GM19351 (cell line): ENCODE measurements at regions not wholly inside any gene's neighbourhood (a gene's known extent, or its start where the extent isn't known, plus 50 kb on each side); places are given as distances from the start of the nearest gene placed in this dataset.
"Not testable (repeated sequence)": the region's sequence is repeated elsewhere in the genome, so short reads cannot be mapped to it uniquely, and the experiment has no call there.

ENCODE experiments used
- ATAC-seq: cut with Tn5 transposase; IDR thresholded peaks from one replicate; pipeline ENCODE4 v1.9.1; 2021; ENCODE audit warnings: mild to moderate bottlenecking, moderate library complexity; ENCODE audit not compliant: unreplicated experiment

- no peak for ATAC-seq
Measured at GRCh38 chr2:7861910-7862702, 819.8 kb upstream of the ID2 start.

- no peak for ATAC-seq
Measured at GRCh38 chr2:7866104-7866503, 815.8 kb upstream of the ID2 start.

- no peak for ATAC-seq
Measured at GRCh38 chr2:7866825-7867224, 815.0 kb upstream of the ID2 start.

DNA sequence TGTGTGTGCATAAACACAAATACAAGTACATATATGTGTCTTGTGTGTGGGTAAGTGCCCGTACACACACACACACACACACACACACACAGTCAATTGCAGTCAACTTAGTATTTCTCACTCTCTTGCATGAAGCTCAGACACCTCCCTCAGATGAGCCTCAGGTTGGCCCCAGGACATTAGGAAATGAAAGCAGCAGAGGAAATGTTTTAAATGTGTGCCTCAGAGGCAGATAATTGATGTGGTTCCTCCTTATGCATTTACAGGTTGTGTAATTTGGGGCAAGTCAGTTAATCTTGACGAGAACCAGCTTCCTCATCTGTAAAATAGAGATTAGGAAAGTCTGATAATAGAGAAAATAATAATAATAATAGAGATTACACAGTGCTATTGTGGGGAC is 814.0 kb upstream of the ID2 start:
- ATAC-seq, result no peak

DNA sequence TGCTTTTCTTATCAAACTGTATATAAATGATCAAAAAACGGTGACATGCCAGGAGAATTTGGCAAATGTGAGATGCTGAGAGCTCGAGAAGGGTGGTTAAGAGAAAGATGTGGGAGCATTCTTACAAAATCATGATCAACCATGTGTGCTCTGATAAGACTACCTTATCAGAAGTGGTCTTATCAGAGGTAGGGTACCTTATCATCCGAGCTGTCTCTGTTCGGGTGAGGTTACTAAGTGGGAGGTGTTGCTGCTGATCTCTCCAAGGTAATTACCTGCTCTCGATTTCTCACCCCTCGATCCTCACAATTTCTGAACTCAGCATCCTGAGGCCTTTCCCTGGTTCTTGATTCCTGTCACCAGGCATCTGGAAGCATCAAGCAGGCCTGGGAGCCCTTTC is 813.0 kb upstream of the ID2 start:
- no peak for ATAC-seq

DNA sequence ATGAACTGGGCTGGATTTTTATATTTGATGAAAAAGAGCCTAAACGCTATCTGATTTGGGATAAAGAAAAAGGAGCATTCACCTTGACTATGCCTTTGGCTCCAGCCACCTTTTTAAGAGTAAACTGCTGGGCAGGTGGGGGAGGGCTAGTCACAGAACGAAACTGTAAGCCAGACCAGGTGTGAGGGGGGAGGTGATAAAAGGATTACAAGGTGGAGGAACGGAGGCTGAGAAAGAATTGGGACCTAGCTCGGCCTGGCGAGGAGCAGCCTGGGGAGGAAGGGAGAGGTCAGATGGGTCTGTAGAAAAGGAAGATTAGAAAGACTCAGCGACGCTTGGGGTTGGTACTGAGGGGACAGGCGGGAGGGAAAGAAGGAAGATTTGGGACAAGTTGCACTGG is 805.4 kb upstream of the ID2 start:
- not testable (repeated sequence) for ATAC-seq

GRCh38 chr2:7878266-7878665 is 803.6 kb upstream of the ID2 start:
- ATAC-seq, result not testable (repeated sequence)

DNA sequence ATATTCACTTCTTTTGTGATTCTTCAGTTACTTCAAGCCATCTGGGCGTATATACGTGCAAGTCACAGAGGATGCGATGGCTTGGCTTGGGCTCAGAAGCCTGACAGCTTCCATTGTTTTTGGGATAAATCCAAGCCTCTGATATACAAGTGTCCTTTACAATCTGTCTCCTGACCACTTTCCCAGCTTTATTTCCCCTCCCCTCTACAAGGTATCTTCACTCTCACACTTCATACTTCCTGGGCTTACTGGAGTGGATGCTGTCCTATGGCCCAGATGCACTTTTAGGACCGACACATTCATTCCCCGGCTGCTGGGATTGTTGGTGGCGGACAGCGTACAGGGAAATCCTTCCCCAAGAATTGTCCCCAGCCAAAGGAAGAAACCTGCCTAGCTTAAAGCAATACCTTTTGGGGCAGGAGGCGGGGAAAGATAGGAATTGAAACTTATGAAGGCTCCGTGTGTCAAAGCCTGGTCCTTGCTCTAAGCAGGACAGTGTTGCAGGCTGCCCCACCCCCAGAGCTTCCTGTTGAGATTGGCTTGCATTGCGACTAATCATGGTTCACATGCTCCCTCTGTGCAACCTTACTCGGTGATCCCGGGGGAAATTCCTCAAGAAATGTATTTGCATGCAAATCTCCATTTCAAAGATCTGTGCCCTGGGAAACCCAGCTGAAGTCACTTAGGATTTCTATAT is 802.9 kb upstream of the ID2 start:
- ATAC-seq, result no peak

GRCh38 chr2:7879483-7879835 is 802.4 kb upstream of the ID2 start:
- ATAC-seq, result no peak

GRCh38 chr2:7880126-7880525 is 801.7 kb upstream of the ID2 start:
- ATAC-seq, result no peak

DNA sequence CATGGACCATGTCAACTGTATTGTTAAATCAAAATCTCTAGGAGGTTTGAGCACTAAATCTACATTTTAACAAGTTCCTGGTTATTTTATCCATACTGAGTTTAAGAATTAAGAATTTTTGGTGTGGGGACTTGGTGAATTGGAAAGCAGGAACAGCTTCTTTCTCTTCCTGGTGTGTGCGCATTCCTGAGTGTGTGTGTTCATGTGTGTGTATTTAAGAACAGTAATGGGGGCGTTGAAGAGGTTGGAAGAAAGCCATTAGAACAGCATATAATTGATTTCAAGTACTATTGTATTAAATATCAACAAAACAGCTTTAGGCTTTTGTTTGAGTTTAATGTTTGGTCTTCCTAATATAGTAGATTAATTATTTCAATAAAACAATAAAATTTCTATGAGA is 801.3 kb upstream of the ID2 start:
- no peak for ATAC-seq

DNA sequence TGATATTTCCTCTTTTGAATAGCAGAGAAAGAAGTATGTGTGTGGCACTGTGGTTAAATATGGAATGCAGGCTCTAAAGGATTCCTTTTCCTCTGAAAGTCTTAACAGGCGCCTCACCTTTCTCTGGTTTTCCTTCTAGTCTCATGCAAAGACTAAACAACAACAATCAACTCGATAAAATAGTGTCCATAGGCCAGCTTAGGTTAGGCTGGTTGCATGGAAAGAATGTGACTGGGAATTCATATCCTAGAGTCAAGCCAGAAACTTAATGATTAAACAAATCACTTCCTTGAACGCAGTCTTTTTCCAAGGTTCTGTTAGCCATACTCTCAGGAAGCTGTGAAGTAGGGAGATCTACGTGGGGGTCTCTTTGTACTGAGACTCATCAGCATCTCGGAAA is 800.8 kb upstream of the ID2 start:
- ATAC-seq, result no peak

DNA sequence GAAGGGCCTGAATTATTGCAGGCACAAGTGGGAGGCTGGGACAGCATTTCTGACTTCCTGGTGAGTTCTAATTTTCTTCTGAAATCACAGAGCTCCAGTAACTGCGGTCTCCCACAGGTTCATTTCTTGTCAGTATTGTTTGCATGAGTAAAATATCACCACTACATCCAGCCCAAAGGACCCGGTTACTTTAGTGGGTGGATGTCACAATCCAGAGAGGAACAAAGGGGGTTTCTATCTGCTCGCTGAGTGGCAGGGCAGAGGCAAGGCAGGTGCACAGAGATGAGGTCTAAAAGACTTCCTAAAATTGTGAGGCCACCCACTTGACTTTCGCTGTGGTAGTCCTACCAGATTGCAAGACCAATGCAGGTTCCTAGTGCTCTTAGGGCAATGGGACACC is 800.4 kb upstream of the ID2 start:
- no peak for ATAC-seq

DNA sequence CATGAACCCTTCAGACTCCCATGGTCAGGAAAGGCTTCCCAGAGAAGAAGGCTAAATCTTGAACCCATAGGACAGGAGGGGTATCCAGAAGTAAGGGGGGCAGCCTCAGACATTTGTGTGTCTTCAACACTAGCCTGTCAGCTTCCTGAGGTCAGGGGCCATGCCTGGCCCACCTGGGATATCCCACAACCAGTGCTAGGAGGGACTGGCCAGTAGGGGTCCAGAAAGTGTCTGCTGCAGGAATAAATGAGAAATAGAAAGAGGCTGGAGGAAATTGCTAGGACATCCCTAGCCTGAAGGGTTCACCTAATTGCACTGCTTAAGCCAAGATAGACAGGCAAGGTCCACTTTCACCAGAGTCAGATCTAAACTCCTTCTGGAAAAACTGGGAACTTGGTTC is 799.6 kb upstream of the ID2 start:
- no peak for ATAC-seq

- ATAC-seq, result no peak
Measured at GRCh38 chr2:7884338-7884737, 797.5 kb upstream of the ID2 start.

GRCh38 chr2:7886666-7887065 is 795.2 kb upstream of the ID2 start:
- no peak for ATAC-seq

- no peak for ATAC-seq
Measured at GRCh38 chr2:7887441-7887840, 794.4 kb upstream of the ID2 start.

DNA sequence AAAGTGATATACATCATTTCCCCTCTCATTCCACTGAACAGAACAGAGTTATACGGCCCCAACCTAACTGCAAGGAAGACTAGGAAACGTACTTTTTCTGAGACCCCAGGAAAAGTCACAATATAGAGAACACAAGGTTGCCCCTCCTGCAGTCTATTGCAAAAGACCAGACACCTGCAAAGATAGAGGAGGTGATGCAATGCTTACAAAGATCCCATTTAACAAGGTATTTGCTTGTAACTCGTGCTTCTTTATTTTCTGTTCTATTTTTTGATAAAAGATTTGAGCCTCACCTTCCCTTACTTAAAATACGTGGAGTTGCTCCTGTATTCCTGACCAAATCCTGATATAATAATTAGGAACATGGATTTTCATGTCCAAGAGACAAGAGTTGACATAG is 793.0 kb upstream of the ID2 start:
- ATAC-seq, result no peak

DNA sequence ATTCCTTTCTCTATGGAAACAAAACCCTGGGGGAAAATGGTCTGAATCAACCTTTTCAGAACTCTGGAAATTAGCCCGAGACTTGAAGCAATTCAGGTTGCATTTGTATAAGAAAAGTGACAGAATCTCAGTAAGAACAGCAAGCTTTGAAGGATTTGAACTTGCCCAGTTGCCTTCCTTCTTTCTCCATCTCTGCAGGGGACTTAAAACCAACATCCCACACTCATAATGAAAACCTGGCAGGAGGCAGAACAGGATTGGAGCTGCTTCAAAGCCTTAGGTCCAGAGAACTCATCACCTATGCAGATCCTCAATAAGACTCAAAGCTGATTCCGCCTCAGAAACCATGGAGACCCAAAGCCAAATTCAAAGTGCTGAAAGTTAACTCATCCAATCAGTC is 790.5 kb upstream of the ID2 start:
- no peak for ATAC-seq

DNA sequence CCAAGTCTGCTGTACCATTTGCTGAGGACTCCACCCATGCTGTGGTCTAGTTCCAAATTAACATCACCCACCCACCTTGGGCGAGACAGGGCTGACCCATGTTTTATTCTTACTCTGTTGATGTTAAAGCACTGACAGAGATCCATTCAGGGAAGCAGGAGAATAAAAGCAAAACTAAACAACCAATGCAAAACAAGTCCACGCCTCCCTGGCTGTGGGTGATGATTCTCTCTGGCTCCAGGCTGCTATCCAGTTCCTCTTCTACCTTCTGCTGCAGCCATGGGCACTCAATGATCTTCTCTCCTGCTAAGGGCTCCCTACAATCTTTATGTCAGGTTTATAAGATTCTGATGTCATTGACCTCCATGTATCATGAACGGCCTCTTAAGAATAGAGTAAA is 786.6 kb upstream of the ID2 start:
- ATAC-seq, result no peak

- no peak for ATAC-seq
Measured at GRCh38 chr2:7896940-7897487, 784.8 kb upstream of the ID2 start.

- ATAC-seq, result no peak
Measured at GRCh38 chr2:7899241-7899640, 782.6 kb upstream of the ID2 start.
